ENCODE measurements at regions not wholly inside any gene's neighbourhood (a gene's known extent, or its start where the extent isn't known, plus 50 kb on each side); places are given as distances from the start of the nearest gene placed in this dataset.

DNA sequence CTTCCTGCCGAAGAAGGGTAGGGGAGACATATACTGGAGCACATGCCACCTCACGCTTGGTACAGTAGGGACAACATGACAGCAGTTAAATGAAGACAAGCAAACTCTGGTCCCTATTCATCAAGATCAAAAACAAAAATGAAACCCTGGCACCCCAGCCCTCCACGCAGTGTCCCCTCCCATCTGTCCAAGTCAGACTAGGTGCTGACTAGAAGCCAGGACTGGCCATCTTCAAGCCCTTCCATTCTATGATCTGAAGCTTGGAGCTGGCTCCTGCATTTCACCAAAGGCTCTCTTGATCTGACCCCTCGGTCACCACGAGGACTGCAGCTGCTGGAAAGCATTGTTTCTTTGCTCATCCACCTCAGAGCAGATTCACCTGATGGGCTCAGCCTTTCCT, 158.9 kb upstream of the GGTLC1 start:
- TF ChIP-seq, protein P1, sequence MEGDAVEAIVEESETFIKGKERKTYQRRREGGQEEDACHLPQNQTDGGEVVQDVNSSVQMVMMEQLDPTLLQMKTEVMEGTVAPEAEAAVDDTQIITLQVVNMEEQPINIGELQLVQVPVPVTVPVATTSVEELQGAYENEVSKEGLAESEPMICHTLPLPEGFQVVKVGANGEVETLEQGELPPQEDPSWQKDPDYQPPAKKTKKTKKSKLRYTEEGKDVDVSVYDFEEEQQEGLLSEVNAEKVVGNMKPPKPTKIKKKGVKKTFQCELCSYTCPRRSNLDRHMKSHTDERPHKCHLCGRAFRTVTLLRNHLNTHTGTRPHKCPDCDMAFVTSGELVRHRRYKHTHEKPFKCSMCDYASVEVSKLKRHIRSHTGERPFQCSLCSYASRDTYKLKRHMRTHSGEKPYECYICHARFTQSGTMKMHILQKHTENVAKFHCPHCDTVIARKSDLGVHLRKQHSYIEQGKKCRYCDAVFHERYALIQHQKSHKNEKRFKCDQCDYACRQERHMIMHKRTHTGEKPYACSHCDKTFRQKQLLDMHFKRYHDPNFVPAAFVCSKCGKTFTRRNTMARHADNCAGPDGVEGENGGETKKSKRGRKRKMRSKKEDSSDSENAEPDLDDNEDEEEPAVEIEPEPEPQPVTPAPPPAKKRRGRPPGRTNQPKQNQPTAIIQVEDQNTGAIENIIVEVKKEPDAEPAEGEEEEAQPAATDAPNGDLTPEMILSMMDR (IDR thresholded peaks at IDR 0.05), result no peak
- TF ChIP-seq POLR2A (IDR thresholded peaks at IDR 0.05) (no peak), POLR2AphosphoS5 (IDR thresholded peaks at IDR 0.05) (no peak)

Measured in prostate gland (tissue), 2 donors.